Spleen (tissue), 11 donors: ENCODE measurements at regions not wholly inside any gene's neighbourhood (a gene's known extent, or its start where the extent isn't known, plus 50 kb on each side); places are given as distances from the start of the nearest gene placed in this dataset.

Source experiments
- DNase-seq: peaks from one replicate; pipeline ENCODE4 v3.0.0-alpha.2; 2020
- H3K27ac ChIP-seq, 8 donors: fragments of 200-600 bp; sonication (generic) in 7 of 8; 1 replicate in 4 of 8; 2 replicates in 4 of 8; pipeline versions ENCODE4 v1.5.0 to v1.8.0; 2016 to 2021; ENCODE audit warnings: inconsistent platforms in 4 of 8, mild to moderate bottlenecking in 4 of 8, moderate library complexity in 1 of 8
- H3K27me3 ChIP-seq, 7 donors: fragments of 200-600 bp; sonication (generic) in 6 of 7; replicated peaks in 1 of 7; 1 replicate in 4 of 7; 2 replicates in 3 of 7; pipeline versions ENCODE4 v1.5.0 to v1.8.0; 2016 to 2021; ENCODE audit warnings: inconsistent platforms in 3 of 7, mild to moderate bottlenecking in 1 of 7
- H3K36me3 ChIP-seq, 6 donors: fragments of 200-600 bp; sonication (generic) in 5 of 6; 1 replicate in 4 of 6; 2 replicates in 2 of 6; pipeline versions ENCODE4 v1.5.0 to v1.8.0; 2016 to 2021; ENCODE audit warnings: inconsistent platforms in 2 of 6
- H3K4me1 ChIP-seq, 6 donors: fragments of 200-600 bp; sonication (generic) in 5 of 6; 1 replicate in 3 of 6; 2 replicates in 3 of 6; pipeline versions ENCODE4 v1.5.0 to v1.8.0; 2016 to 2021; ENCODE audit warnings: inconsistent platforms in 3 of 6
- H3K4me3 ChIP-seq, 8 donors: fragments of 200-600 bp; sonication (generic) in 7 of 8; 1 replicate in 4 of 8; 2 replicates in 4 of 8; pipeline versions ENCODE4 v1.5.0 to v1.8.0; 2016 to 2021; ENCODE audit warnings: inconsistent platforms in 4 of 8, mild to moderate bottlenecking in 4 of 8, moderate library complexity in 2 of 8
- H3K9me3 ChIP-seq, 8 donors: fragments of 200-600 bp; sonication (generic) in 7 of 8; 1 replicate in 4 of 8; 2 replicates in 4 of 8; pipeline versions ENCODE4 v1.5.0 to v1.8.0; 2016 to 2021; ENCODE audit warnings: inconsistent platforms in 4 of 8
- POLR2A ChIP-seq, 3 donors: fragments of 450-650 bp; IDR thresholded peaks; one replicate each; pipeline ENCODE4 v1.5.1; 2017; ENCODE audit warnings: antibody characterized with exemption in 3 of 3, mild to moderate bottlenecking in 1 of 3
- POLR2AphosphoS5 ChIP-seq, 3 donors: sonication (generic); formaldehyde crosslinking; IDR thresholded peaks; one replicate each; pipeline ENCODE4 v1.5.1; 2017; ENCODE audit warnings: antibody characterized with exemption in 3 of 3
- WGBS, 5 donors: extraction: QIAGEN DNeasy Blood & Tissue Kit in 3 of 5; methylation state at CpG; one replicate each; pipeline versions ENCODE4 v1.1.5 to v1.1.7; 2013 to 2018; 5-methylcytosine and 5-hydroxymethylcytosine counted together
- intact Hi-C: fragments of 100-400 bp; cut with DNase I; formaldehyde crosslinking; loops from one replicate; pipeline ENCODE4 v1.15.0; 2023; ENCODE audit warnings: low total_unique reads
- TF ChIP-seq, protein P1 (sequence below), 11 experiments: fragments of 200-600 bp in 7 of 11; fragments of 450-650 bp in 4 of 11; sonication (generic) in 4 of 11; IDR thresholded peaks in 8 of 11; conservative IDR thresholded peaks in 3 of 11; 1 replicate in 7 of 11; 2 replicates in 4 of 11; pipeline versions ENCODE4 v1.4.0 to v1.8.0; 2016 to 2021; ENCODE audit warnings: antibody characterized with exemption in 11 of 11, inconsistent platforms in 4 of 11, mild to moderate bottlenecking in 1 of 11
- donor health status: healthy with polysubstance abuse.
- donor health status: DM: no; HTN: no; CAD: no; lungs with moderate emphysema.
- donor health status: DM: no; HTN: no; CAD: no.
- donor health status: Bipolar disorder and iron deficiency.
- donor health status: healthy.
- donor health status: DM: no; HTN: no; CAD: no.
- donor health status: DM: yes; HTN: yes; CAD: no.

DNA sequence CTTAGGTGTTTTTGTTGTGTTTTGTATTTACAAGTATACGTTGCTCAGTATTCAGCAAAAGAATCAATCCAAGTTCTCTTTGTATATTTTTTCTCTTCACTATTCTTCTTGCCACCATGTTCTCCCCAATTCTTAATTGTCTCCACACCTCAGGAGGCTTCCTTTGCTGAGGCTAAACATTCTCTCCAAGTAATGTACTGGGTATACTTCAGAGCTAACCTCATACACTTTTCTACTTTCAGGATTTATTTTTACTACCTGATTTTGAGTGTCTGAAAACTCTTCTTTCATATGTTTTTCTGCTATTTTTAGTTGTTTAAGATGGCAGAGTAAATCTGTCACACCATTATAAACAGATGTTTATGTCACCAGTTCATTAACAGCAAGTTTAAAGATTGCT is 354.8 kb upstream of the KCND2 start:
- peaks cover 0 to 35% (median 20%) of the 10 kb centered on the region in 8 donors for H3K9me3 ChIP-seq

DNA sequence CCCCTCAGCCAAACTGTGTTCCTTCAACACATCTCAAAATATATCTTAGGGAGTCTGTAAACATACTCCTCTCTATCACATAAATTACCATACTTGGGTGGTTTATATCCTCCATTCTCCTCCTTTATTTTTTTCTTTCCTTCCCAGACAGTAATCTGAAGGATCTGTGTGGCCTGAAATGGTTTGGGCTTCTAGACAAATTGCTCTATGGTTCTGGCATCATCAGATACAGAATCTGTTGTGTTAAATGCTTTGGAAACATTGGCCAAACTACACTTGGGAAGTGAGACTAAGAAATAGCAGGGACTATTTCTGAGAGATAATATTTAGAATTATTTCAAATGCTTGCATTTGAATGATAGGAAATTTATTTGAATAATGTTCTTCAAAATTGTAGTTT is 353.0 kb upstream of the KCND2 start:
- no peak for DNase-seq
- intact Hi-C loops = no loop called here
- peaks cover 0 to 18% (median 7%) of the 10 kb centered on the region in 8 donors for H3K9me3 ChIP-seq

More for the DNA sequence above, 354.8 kb upstream of the KCND2 start:
- no peak for DNase-seq
- Histone ChIP-seq H3K4me1 (no peaks in the 10 kb centered on the region), H3K27ac (no peak overlapping the region), H3K4me3 (no peak overlapping the region), H3K36me3 (no peaks in the 10 kb centered on the region), H3K27me3 (no peaks in the 10 kb centered on the region)
- intact Hi-C loops = no loop called here
- TF ChIP-seq, protein P1, sequence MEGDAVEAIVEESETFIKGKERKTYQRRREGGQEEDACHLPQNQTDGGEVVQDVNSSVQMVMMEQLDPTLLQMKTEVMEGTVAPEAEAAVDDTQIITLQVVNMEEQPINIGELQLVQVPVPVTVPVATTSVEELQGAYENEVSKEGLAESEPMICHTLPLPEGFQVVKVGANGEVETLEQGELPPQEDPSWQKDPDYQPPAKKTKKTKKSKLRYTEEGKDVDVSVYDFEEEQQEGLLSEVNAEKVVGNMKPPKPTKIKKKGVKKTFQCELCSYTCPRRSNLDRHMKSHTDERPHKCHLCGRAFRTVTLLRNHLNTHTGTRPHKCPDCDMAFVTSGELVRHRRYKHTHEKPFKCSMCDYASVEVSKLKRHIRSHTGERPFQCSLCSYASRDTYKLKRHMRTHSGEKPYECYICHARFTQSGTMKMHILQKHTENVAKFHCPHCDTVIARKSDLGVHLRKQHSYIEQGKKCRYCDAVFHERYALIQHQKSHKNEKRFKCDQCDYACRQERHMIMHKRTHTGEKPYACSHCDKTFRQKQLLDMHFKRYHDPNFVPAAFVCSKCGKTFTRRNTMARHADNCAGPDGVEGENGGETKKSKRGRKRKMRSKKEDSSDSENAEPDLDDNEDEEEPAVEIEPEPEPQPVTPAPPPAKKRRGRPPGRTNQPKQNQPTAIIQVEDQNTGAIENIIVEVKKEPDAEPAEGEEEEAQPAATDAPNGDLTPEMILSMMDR (IDR thresholded peaks at IDR 0.05 in 8 of 11, conservative IDR thresholded peaks at IDR 0.05 in 3 of 11) = no peak
- TF ChIP-seq POLR2AphosphoS5 (IDR thresholded peaks at IDR 0.05) (no peak), POLR2A (IDR thresholded peaks at IDR 0.05) (no peak)
- 55 to 81% (median 77%) methylated on average over 1 of the region's 1 CpG for WGBS, 5 donors

GRCh38 chr7:119925581-119926289 is 347.2 kb upstream of the KCND2 start:
- H3K27me3 ChIP-seq = no peaks in the 10 kb centered on the region
- no peak for DNase-seq
- no peaks in the 10 kb centered on the region for H3K4me1 ChIP-seq
- TF ChIP-seq, protein P1 (IDR thresholded peaks at IDR 0.05 in 8 of 11, conservative IDR thresholded peaks at IDR 0.05 in 3 of 11) = no peak
- TF ChIP-seq POLR2A (IDR thresholded peaks at IDR 0.05) = no peak
- no peak for TF ChIP-seq POLR2AphosphoS5 (IDR thresholded peaks at IDR 0.05)
- intact Hi-C loops = no loop called here
- H3K9me3 ChIP-seq = peaks cover 0 to 16% (median 0%) of the 10 kb centered on the region in 8 donors
- 85 to 94% (median 90%) methylated on average over 5 of the region's 5 CpGs for WGBS, 5 donors
- H3K27ac ChIP-seq = no peak overlapping the region
- no peak overlapping the region for H3K4me3 ChIP-seq
- H3K36me3 ChIP-seq = no peaks in the 10 kb centered on the region

More for the DNA sequence above, 353.0 kb upstream of the KCND2 start:
- TF ChIP-seq POLR2AphosphoS5 (IDR thresholded peaks at IDR 0.05) = no peak
- TF ChIP-seq POLR2A (IDR thresholded peaks at IDR 0.05) = no peak
- TF ChIP-seq, protein P1 (IDR thresholded peaks at IDR 0.05 in 8 of 11, conservative IDR thresholded peaks at IDR 0.05 in 3 of 11) = no peak
- no peaks in the 10 kb centered on the region for H3K27me3 ChIP-seq
- H3K4me1 ChIP-seq = no peaks in the 10 kb centered on the region
- H3K4me3 ChIP-seq = no peak overlapping the region
- H3K36me3 ChIP-seq = no peaks in the 10 kb centered on the region
- H3K27ac ChIP-seq = no peak overlapping the region

DNA sequence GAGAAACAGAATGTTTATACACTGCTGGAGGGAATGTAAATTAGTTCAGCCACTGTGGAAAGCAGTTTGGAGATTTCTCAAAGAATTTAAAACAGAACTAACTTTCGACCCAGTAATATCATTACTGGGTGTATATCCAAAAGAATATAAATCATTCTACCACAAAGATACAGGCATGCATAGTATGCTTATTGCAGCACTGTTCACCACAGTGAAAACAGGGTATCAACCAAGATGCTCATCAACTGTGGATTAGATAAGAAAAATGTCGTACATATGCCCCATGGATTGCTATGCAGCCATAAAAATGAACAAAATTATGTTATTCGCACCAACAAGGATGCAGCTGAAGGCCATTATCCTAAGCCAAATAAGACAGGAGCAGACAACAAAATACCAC is 343.1 kb upstream of the KCND2 start:
- H3K27ac ChIP-seq = no peak overlapping the region
- intact Hi-C loops = no loop called here
- peaks cover 0 to 16% (median 0%) of the 10 kb centered on the region in 8 donors for H3K9me3 ChIP-seq
- DNase-seq = no peak
- TF ChIP-seq POLR2A (IDR thresholded peaks at IDR 0.05) (no peak), POLR2AphosphoS5 (IDR thresholded peaks at IDR 0.05) (no peak)
- TF ChIP-seq, protein P1 (IDR thresholded peaks at IDR 0.05 in 8 of 11, conservative IDR thresholded peaks at IDR 0.05 in 3 of 11) = no peak
- no peak overlapping the region for H3K4me3 ChIP-seq
- no peaks in the 10 kb centered on the region for H3K36me3 ChIP-seq
- H3K27me3 ChIP-seq = no peaks in the 10 kb centered on the region
- no peaks in the 10 kb centered on the region for H3K4me1 ChIP-seq
- WGBS, 5 donors = 80 to 87% (median 86%) methylated on average over 3 of the region's 3 CpGs
